Heart right ventricle (tissue), 16 donors: ENCODE measurements at regions not wholly inside any gene's neighbourhood (a gene's known extent, or its start where the extent isn't known, plus 50 kb on each side); places are given as distances from the start of the nearest gene placed in this dataset.

ENCODE experiments used
- ATAC-seq, 8 donors: fragments of 200-7000 bp; cut with Tn5 transposase; one replicate each; pipeline ENCODE4 v1.9.1; 2020; ENCODE audit warnings: mild to moderate bottlenecking in 8 of 8, moderate library complexity in 8 of 8, moderate number of reproducible peaks in 1 of 8
- DNase-seq, 2 donors: peaks; one replicate each; pipeline ENCODE4 v3.0.0-alpha.2; 2020
- H3K27ac ChIP-seq, 10 donors: fragments of 200-600 bp; sonication (generic) in 2 of 10; one replicate each; pipeline versions ENCODE4 v1.5.0 to v1.8.0; 2020 to 2022; ENCODE audit warnings: mild to moderate bottlenecking in 3 of 10
- H3K27me3 ChIP-seq, 7 donors: fragments of 200-600 bp; one replicate each; pipeline ENCODE4 v1.8.0; 2021 to 2022; ENCODE audit warnings: mild to moderate bottlenecking in 2 of 7
- H3K36me3 ChIP-seq, 9 donors: fragments of 200-600 bp; sonication (generic) in 1 of 9; one replicate each; pipeline versions ENCODE4 v1.5.0 to v1.8.0; 2020 to 2022; ENCODE audit warnings: mild to moderate bottlenecking in 2 of 9
- H3K4me1 ChIP-seq, 9 donors: fragments of 200-600 bp; sonication (generic) in 1 of 9; one replicate each; pipeline versions ENCODE4 v1.5.0 to v1.8.0; 2020 to 2022; ENCODE audit warnings: mild to moderate bottlenecking in 4 of 9
- H3K4me3 ChIP-seq, 10 donors: fragments of 200-600 bp; sonication (generic) in 2 of 10; one replicate each; pipeline versions ENCODE4 v1.5.0 to v1.8.0; 2020 to 2022; ENCODE audit warnings: mild to moderate bottlenecking in 7 of 10, moderate library complexity in 2 of 10
- H3K9me3 ChIP-seq, 11 donors: fragments of 200-600 bp in 10 of 11; sonication (generic) in 2 of 11; one replicate each; pipeline versions ENCODE4 v1.5.0 to v1.8.0; 2013 to 2022; ENCODE audit warnings: mild to moderate bottlenecking in 2 of 11, control low read depth in 1 of 11, moderate library complexity in 1 of 11
- CTCF ChIP-seq, 9 donors: fragments of 200-600 bp; sonication (generic) in 2 of 9; IDR thresholded peaks; one replicate each; pipeline versions ENCODE4 v1.5.0 to v1.8.0; 2021 to 2022; ENCODE audit warnings: antibody characterized with exemption in 9 of 9, mild to moderate bottlenecking in 5 of 9, moderate library complexity in 1 of 9
- WGBS, 2 donors: extraction: QIAGEN DNeasy Blood & Tissue Kit; methylation state at CpG; one replicate each; pipeline ENCODE4 v1.1.7; 2013; ENCODE audit warnings: inconsistent platforms in 1 of 2; 5-methylcytosine and 5-hydroxymethylcytosine counted together
- intact Hi-C, 10 donors: fragments of 100-400 bp; cut with DNase I; formaldehyde crosslinking; loops; one replicate each; pipeline versions ENCODE4 v1.11.1 to v1.14.2; 2022
- donor health status: Arrhythmogenic right ventricular cardiomyopathy.
- donor health status: ischemic (EF 13 %, LVEDD 7.1; RV severe dilation, severe dysfunction).
- donor health status: healthy with polysubstance abuse.
- donor health status: DM: no; HTN: yes; CAD: no.
- donor health status: DM: no; HTN: no; CAD: no.
- donor health status: ischemic (EF 25% LVEDD 6.9; RV normal size, moderate dysfunction).
- donor health status: ischemic (EF 25% LVEDD 5.7; RV mildly dilated, moderate dysfunction).
- donor health status: healthy.
- donor health status: DM: yes; HTN: yes; CAD: no.
- donor health status: Ischemic cardiomyopathy.
- donor health status: ischemic (EF 35%, LVEDD 5.7; RV mildly dilated, moderate dysfunction).
- donor health status: nonischemic (EF 11% LVEDD 7.7; RV severe dilation, severe dysfunction).
- donor health status: DM: yes; HTN: yes; CAD: no.
- donor health status: PGD.
- donor health status: ischemic (EF 29% LVEDD 5.4; RV normal size, mild dysfunction).
- donor health status: nonischemic (EF 23%, LVEDD 6.1; RV moderate dilation, normal function).

DNA sequence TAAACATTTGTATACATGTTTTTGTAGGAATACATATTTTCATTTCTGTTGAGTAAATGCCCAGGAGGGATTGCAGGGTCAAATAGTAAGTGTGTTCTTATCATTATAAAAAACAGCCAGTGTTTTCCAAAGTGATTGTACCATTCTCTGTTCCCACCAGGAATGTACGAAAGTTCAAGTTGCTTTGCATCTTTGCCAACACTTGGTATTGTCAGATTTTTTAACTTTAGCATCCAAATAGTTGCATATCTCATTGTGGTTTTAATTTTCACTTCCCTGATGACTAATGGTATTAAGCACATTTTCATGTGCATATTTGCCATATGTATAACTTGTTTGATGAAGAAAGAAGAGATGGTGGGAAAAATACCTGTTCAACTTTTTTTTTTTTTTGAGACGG is 213.9 kb downstream of the ZNF365 start:
- no peak overlapping the region for H3K4me3 ChIP-seq
- no peak for TF ChIP-seq CTCF (IDR thresholded peaks at IDR 0.05)
- H3K36me3 ChIP-seq = no peaks in the 10 kb centered on the region
- H3K27ac ChIP-seq = no peak overlapping the region
- peaks cover 0 to 4% (median 0%) of the 10 kb centered on the region in 11 donors for H3K9me3 ChIP-seq
- H3K4me1 ChIP-seq = peaks cover 0 to 25% (median 16%) of the 10 kb centered on the region in 9 donors
- DNase-seq = no peak
- ATAC-seq = no peak
- intact Hi-C loops = loop anchor here in 4 of 10 donors (10.0 kb wide), 3 partner anchors 133 to 153 kb away; no protein-coding TSS in a partner anchor
- H3K27me3 ChIP-seq = peaks cover 0 to 6% (median 0%) of the 10 kb centered on the region in 7 donors
- 92 to 95% methylated on average over 2 of the region's 2 CpGs for WGBS, 2 donors

- H3K9me3 ChIP-seq = peaks cover 0 to 4% (median 0%) of the 10 kb centered on the region in 11 donors
- no peak overlapping the region for H3K27ac ChIP-seq
- 58 to 62% methylated on average over 2 of the region's 2 CpGs for WGBS, 2 donors
- intact Hi-C loops = loop anchor here in 9 of 10 donors (5.0 to 10.0 kb wide), 7 partner anchors 135 to 568 kb away; partner anchors contain the start of gene EGR2 (in 1 of the 9)
- peaks cover 0 to 6% (median 0%) of the 10 kb centered on the region in 7 donors for H3K27me3 ChIP-seq
- no peak for TF ChIP-seq CTCF (IDR thresholded peaks at IDR 0.05)
- H3K4me1 ChIP-seq = peaks cover 0 to 12% (median under 1%) of the 10 kb centered on the region in 9 donors
- H3K4me3 ChIP-seq = no peak overlapping the region
- no peak for DNase-seq
- ATAC-seq = no peak
- H3K36me3 ChIP-seq = no peaks in the 10 kb centered on the region
Measured at GRCh38 chr10:62589689-62590088, 214.8 kb upstream of the ADO start.

DNA sequence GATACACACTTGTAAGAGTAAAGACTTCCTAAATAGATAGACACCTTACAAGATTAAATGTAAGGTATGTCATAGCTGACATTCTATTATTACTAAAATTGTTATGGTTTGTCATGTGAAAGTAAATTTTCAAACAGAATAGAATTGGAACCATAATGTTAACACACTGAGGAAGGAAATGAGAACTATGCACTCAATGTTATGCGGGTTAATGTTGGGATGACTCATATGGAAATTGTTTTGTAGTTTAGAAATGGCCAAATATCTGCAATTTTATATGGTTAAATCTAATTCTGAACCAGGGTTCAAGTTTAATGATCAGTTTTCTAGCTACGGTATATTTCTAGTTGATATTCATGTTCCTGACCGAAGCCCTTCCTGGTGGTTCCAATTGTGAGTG is 214.2 kb upstream of the ADO start:
- ATAC-seq (no peak), DNase-seq (no peak)
- Histone ChIP-seq H3K27ac (no peak overlapping the region), H3K4me3 (no peak overlapping the region), H3K27me3 (peaks cover 0 to 6% (median 0%) of the 10 kb centered on the region in 7 donors), H3K36me3 (no peaks in the 10 kb centered on the region), H3K4me1 (peaks cover 0 to 8% (median 0%) of the 10 kb centered on the region in 9 donors), H3K9me3 (peaks cover 0 to 4% (median 0%) of the 10 kb centered on the region in 11 donors)
- intact Hi-C loops = loop anchor here in 7 of 10 donors (5.0 to 10.0 kb wide), 4 partner anchors 227 to 567 kb away; partner anchors contain the start of gene EGR2 (in 1 of the 7)
- no peak for TF ChIP-seq CTCF (IDR thresholded peaks at IDR 0.05)
- WGBS, 2 donors = 89% methylated on average over 3 of the region's 3 CpGs

DNA sequence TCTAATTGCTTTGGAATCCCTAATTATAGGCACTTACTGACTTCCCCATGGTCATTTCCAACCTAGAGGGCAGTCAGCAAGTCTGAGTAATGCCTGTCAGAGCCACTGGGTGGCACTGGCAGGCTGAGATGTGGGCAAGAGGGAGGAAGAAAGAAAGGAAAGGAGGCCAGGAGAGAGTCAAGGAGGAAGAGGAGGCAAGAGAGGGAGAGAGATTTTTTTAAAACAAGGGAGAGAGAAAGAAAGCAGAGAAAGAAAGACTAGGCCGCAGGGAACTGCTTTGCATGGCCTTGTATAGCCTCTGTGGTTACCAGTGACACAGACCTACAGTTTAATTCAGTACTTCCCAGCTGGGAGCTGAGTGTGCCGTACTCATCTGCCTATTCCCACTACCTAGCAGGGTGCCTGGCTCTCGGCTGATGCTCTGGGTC is 210.4 kb upstream of the ADO start:
- intact Hi-C loops = loop anchor here in 9 of 10 donors (1.0 to 10.0 kb wide), 9 partner anchors 223 to 564 kb away; partner anchors contain the start of gene EGR2 (in 1 of the 9)
- DNase-seq (peak; percentile 45 to 65), ATAC-seq (peak; percentile 79 to 92 (median 85))
- H3K4me3 ChIP-seq = no peak overlapping the region
- no peaks in the 10 kb centered on the region for H3K36me3 ChIP-seq
- no peak overlapping the region for H3K27ac ChIP-seq
- H3K9me3 ChIP-seq = no peaks in the 10 kb centered on the region
- WGBS, 2 donors = 51 to 53% methylated on average over 3 of the region's 3 CpGs
- peak; percentile 70 to 94 (median 87) for TF ChIP-seq CTCF (IDR thresholded peaks at IDR 0.05)
- peaks cover 0 to 9% (median 0%) of the 10 kb centered on the region in 7 donors for H3K27me3 ChIP-seq
- peaks cover 0 to 6% (median 0%) of the 10 kb centered on the region in 9 donors for H3K4me1 ChIP-seq
